Stimulated activated CD8-positive, alpha-beta memory T cell treated with anti-CD3 and anti-CD28 coated beads, Interleukin-7, amount 100 ng/mL, for 48 hours (primary cell): ENCODE measurements at regions not wholly inside any gene's neighbourhood (a gene's known extent, or its start where the extent isn't known, plus 50 kb on each side); places are given as distances from the start of the nearest gene placed in this dataset.
A peak's percentile ranks its signal among the peaks of the same experiment; 100 is the strongest.
"Not testable (repeated sequence)": the region's sequence is repeated elsewhere in the genome, so short reads cannot be mapped to it uniquely, and the experiment has no call there.

Source experiments
- DNase-seq, 2 donors: peaks; one replicate each; pipeline ENCODE4 v3.0.0-alpha.2; 2020; ENCODE audit warnings: low read depth in 1 of 2; ENCODE audit errors: extremely low read depth in 1 of 2

DNA sequence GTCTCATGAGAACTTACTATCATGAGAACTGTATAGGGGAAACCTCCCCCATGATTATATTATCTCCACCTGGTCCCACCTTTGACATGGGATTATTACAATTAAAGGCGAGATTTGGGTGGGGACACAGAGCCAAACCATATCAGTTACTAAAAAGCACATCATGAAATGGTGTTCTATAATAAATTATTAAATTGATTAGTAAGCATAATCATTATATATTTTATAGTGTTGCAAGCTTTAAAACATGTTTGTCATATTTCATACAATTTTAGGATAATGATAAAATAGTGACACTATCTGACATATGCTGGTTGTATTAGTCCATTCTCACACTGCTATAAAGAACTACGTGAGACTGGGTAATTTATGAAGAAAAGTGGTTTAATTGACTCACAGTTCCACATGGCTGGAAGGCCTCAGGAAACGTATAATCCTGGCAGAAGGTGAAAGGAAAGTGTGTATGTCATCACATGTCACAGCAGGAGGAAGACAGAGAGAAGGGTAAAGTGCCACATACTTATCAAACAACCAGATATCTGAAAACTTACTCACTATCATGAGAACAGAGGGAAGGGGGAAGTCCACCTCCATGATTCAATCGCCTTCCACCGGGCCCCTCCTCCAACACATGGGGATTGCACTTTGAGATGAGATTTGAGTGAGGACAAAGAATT is 539.2 kb upstream of the OLFM3 start:
- DNase-seq = no peak

DNA sequence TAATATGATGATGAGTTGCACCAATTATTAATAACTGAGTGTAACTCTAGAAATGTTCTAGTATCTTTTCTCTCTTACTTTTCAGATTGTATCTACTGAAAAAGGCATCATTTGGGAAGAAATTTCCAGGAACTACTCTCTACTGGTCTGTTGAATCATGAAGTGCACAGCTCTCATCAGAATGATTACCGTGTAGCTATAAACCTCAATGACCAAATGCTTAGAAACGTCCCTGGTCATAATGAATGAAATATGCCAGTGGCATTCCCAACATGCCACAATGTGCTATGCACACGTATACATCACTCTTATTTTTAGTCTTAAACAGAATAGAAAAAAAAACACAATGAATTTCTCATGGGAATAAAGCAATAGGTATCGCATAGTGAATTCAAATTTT is 534.3 kb upstream of the OLFM3 start:
- DNase-seq = no peak

DNA sequence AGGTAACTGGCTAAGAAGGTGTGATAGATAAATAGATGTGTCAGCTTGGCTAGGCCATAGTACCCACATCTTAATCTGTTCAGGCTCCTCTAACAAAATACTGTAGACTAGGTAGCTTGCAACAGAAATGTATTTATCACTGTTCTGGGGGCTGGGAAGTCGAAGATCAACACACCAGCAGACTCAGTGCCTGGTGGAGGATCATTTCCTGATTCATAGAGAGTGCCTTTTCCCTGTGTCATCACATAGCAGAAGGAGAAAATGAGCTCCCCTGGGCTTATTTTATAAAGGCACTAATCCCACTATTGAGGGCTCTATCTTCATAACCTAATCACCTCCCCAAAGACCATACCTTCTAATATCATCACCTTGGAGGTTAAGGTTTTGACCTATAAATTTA is 532.7 kb upstream of the OLFM3 start:
- no peak for DNase-seq

DNA sequence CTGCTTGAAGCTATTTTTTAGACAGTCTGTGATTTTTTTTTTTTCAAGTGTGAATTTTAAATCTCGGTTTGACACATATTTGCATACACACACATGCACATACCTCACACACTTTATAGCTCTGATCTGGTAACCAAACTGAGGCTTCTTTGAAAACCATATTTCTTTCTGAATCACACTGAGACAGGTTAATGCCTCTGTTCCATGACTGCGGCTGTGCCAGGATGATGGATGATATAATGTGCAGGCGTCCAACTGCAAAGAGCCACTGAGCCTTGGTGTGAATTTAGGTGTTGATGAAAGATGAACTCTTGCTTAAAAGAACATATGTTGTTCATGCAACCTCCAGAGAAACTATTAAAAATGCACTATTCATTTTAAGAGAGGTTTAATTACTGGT is 504.0 kb upstream of the OLFM3 start:
- no peak for DNase-seq

DNA sequence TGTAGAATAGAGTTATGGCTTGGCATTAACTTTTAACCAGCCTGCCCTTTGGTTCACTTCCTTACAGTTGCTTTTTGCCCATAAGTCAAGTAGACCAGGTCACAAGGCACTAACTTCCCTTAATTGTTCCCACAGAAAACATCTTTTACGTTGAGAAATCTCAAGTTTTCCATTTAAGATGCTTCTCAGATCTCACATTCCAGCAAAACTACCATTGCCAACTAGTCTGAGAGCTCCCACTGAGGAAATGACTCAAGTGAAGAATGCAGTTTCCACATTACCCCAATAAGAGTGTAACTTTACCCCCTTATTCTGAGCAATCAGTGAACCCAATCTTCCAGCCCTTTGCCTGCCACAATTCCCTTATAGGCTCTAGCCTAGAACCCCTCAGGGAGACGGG is 502.2 kb upstream of the OLFM3 start:
- DNase-seq = no peak

DNA sequence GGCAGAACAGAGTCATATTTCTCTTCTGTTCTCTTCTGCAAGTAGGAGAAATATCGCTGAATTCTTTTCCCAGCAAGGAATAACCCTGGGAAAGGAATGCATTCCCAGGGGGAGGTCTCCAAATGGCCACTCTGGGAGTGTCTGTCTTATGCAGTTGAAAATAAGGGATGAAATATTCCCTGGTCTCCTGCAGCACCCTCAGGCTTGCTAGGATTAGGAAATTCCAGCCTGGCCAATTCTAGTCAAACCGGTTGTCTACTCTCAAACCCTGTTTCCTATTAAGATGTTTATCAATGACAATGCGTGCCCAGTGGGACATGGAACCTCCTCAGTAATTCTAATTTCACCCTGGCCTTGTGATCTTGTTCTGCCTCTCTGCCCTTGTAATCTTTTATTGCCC is 501.1 kb upstream of the OLFM3 start:
- not testable (repeated sequence) for DNase-seq

DNA sequence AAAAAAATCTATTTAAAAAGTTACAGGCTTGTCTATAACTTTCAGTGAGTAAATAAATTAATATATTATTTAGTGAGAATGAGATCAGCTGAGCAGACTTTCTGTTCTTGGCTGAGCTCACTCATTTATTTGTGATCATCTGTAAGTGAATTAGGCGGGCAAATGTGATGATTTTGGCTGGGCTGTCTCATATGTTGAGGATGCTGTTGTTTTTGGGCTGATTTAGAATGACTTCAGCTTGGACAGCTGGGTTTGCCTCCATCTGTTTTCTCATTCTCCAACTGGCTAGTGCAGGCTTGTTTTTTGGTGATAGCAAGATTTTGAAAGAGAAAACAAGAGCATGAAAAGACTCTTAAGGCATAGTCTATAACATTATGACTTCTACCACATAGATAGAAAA is 475.8 kb upstream of the OLFM3 start:
- DNase-seq = no peak

DNA sequence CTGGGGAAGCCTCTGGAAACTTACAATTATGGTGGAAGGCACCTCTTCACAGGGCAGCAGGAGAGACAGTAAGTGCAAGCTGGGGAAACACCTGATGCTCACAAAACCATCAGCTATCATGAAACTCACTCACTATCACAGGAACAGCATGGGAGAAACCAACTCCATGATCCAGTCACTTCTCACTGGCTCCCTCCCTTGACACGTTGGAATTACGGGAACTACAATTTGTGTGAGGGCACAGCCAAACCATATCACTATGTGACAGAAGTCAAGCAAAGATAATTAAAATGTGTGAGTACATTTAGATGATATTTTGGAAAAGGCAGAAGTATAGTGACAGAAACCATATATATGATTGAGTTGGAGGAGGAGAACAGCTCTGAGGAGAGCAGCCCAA is 474.0 kb upstream of the OLFM3 start:
- DNase-seq = no peak

DNA sequence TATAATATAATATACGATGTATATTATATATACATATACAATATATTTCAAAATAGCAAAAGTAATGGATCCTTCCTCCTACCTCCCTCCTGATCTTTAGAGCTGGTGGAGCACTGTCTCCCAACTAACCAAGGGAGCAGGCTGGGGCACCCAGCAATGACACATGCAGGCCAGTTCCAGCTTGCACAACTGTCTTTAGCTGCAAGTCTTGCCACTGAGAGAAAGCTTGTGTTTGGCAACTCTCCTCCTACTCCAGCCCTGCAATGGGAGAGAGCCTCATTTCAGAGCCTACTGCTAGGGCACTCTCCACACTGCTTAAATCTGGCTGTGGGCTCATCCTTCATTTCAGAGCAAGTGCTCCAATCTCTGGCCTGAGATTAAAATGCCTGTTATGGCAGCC is 469.8 kb upstream of the OLFM3 start:
- no peak for DNase-seq

DNA sequence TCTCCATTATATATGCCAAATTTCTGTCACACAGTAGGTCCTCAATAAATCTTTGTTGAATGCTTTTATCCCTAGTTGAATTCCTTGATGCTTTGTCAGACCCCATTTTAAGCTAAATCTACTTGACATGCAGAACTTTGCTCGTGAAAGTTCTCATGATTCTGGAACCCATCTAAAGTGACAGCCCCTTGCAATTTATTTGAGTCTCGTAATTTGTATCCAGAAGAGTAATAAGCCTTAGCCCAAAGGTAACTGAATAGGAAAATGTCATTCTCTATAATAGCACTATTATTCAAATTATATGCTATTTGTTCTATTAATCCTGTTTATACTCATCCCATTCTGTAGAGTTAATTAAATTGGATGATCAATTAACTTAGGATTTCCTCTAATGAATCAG is 466.6 kb upstream of the OLFM3 start:
- DNase-seq = no peak

DNA sequence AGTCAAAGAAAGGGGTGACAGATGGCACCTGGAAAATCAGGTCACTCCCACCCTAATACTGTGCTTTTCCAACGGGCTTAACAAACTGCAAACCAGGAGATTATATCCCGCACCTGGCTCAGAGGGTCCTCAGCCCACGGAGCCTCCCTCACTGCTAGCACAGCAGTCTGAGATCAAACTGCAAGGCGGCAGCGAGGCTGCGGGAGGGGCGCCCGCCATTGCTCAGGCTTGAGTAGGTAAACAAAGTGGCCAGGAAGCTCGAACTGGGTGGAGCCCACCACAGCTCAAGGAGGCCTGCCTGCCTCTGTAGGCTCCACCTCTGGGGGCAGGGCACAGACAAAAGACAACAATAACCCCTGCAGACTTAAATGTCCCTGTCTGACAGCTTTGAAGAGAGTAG is 445.6 kb upstream of the OLFM3 start:
- not testable (repeated sequence) for DNase-seq

DNA sequence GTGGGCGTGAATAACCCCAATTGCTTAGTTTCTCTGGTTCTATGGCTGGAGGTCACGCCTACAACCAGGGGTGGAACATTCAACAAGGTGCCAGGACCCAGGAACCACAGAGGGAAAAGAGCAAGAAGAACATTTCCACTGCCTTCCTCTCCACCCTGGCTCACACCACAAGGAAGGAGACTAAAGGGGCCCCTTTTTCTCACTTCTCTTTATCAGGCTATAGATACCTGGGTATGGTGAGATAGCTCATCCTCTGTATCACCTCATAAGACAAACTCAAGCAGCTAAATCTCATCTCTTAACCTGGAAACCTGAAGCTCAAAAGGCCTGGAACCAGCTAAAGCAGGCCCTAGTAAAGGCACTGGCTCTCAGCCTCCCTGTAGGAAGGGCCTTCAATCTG is 438.8 kb upstream of the OLFM3 start:
- no peak for DNase-seq

DNA sequence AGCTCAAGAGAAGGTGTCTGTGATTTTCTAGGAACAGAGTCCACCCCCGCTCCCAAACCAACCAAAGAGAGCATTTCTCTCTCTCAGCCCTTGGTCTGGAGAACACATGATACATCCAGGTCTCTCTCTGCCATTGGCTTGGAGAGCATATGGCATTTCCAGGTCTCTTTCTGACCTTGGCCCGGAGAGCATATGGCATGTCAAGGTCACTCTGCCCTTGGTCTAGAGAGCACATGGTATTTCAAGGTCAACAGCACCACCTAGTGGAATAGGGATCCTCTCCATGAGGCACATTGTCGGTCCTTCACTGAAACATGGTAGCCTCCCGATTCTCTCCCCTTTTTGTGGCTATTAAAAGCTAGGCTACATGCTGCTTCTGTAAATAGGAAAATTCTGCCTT is 437.7 kb upstream of the OLFM3 start:
- peak in 1 of 2 donors; percentile 1 for DNase-seq

DNA sequence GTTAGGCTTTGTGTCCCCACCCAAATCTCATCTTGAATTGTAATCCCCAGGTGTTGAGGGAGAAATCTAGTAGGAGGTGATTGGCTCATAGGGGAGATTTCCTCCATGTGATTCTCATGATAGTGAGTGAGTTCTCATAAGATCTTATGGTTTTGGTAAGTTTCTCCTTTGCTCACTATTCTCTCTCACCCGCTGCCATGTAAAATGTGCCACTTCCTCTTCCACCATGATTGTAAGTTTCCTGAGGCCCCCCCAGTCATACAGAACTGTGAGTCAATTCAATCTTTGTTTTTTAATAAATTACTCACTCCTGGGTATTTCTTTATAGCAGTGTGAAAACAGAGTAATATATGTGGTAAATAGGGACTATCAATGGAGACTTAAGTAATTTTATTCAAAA is 434.5 kb upstream of the OLFM3 start:
- no peak for DNase-seq

DNA sequence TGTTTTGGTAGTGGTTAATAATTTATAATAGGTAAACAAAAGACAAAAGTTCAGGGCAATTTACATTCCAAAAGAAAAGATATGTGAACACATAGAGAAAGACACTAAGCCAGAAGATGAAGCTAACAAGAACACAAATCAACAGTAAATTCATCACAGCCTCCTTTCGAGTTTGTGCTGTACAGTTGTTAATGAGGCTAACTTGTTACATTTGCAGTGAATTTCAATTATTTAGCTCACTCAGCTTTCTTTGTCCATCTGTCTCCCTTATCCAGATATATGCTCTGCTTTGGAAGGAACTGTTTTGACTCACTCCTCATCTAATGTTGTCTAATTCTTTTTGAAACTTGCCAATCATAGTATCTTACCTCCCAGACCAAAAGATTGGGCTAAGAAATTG is 423.3 kb upstream of the OLFM3 start:
- DNase-seq = no peak
